ENCODE measurements at regions not wholly inside any gene's neighbourhood (a gene's known extent, or its start where the extent isn't known, plus 50 kb on each side); places are given as distances from the start of the nearest gene placed in this dataset.

- TF ChIP-seq CTCF (IDR thresholded peaks at IDR 0.05; ENCODE audit: insufficient read depth, low read length, poor library complexity, severe bottlenecking): no peak
- no peak for TF ChIP-seq EZH2phosphoT487 (conservative IDR thresholded peaks at IDR 0.05; ENCODE audit: low read length)
Measured at GRCh38 chr5:155839251-155840037, 487.5 kb upstream of the SGCD start.
